ENCODE measurements at regions not wholly inside any gene's neighbourhood (a gene's known extent, or its start where the extent isn't known, plus 50 kb on each side); places are given as distances from the start of the nearest gene placed in this dataset.

- TF ChIP-seq, protein P1, sequence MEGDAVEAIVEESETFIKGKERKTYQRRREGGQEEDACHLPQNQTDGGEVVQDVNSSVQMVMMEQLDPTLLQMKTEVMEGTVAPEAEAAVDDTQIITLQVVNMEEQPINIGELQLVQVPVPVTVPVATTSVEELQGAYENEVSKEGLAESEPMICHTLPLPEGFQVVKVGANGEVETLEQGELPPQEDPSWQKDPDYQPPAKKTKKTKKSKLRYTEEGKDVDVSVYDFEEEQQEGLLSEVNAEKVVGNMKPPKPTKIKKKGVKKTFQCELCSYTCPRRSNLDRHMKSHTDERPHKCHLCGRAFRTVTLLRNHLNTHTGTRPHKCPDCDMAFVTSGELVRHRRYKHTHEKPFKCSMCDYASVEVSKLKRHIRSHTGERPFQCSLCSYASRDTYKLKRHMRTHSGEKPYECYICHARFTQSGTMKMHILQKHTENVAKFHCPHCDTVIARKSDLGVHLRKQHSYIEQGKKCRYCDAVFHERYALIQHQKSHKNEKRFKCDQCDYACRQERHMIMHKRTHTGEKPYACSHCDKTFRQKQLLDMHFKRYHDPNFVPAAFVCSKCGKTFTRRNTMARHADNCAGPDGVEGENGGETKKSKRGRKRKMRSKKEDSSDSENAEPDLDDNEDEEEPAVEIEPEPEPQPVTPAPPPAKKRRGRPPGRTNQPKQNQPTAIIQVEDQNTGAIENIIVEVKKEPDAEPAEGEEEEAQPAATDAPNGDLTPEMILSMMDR (IDR thresholded peaks at IDR 0.05) = no peak
- no peak for TF ChIP-seq POLR2A (IDR thresholded peaks at IDR 0.05)
These were observed 1361.3 kb downstream of the PCDH9 start for GRCh38 chr13:65868884-65869283.
